ENCODE measurements at regions not wholly inside any gene's neighbourhood (a gene's known extent, or its start where the extent isn't known, plus 50 kb on each side); places are given as distances from the start of the nearest gene placed in this dataset.

DNA sequence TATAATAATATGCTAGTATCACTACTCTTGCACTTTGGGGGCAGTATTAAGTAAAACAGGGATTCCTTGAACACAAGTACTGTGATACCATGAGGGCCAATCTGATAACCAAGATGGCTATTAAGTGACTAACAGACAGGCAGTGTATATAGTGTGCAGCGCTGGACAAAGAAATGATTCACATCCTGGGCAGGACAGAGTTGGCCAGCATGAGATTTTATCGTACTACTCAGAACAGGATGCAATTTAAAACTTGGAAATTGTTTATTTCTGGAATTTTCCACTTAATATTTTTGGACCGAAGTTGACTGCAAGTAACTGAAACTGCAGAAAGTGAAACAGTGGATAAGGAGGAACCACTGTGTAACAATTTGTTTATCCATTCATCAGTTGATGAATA, 74.6 kb downstream of the DNTTIP2 start:
- DNase-seq (ENCODE audit: low read depth in 1 of 2, low spot score in 1 of 2) = no peak
- no peak overlapping the region for H3K27ac ChIP-seq (replicated peaks)
- no peaks in the 10 kb centered on the region for H3K27me3 ChIP-seq (ENCODE audit: insufficient read depth, poor library complexity, severe bottlenecking)
- TF ChIP-seq GABPA (IDR thresholded peaks at IDR 0.05; ENCODE audit: low read depth) = no peak
- no peak for TF ChIP-seq POLR2AphosphoS5 (IDR thresholded peaks at IDR 0.05; ENCODE audit: low read depth)
- TF ChIP-seq, protein P1, sequence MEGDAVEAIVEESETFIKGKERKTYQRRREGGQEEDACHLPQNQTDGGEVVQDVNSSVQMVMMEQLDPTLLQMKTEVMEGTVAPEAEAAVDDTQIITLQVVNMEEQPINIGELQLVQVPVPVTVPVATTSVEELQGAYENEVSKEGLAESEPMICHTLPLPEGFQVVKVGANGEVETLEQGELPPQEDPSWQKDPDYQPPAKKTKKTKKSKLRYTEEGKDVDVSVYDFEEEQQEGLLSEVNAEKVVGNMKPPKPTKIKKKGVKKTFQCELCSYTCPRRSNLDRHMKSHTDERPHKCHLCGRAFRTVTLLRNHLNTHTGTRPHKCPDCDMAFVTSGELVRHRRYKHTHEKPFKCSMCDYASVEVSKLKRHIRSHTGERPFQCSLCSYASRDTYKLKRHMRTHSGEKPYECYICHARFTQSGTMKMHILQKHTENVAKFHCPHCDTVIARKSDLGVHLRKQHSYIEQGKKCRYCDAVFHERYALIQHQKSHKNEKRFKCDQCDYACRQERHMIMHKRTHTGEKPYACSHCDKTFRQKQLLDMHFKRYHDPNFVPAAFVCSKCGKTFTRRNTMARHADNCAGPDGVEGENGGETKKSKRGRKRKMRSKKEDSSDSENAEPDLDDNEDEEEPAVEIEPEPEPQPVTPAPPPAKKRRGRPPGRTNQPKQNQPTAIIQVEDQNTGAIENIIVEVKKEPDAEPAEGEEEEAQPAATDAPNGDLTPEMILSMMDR (IDR thresholded peaks at IDR 0.05; ENCODE audit: insufficient read depth, low read length) = no peak
- no peak for TF ChIP-seq SPI1 (IDR thresholded peaks at IDR 0.05; ENCODE audit: borderline replicate concordance, low read depth)
- H3K4me3 ChIP-seq (replicated peaks; ENCODE audit: insufficient read depth, low read length) = no peak overlapping the region

DNA sequence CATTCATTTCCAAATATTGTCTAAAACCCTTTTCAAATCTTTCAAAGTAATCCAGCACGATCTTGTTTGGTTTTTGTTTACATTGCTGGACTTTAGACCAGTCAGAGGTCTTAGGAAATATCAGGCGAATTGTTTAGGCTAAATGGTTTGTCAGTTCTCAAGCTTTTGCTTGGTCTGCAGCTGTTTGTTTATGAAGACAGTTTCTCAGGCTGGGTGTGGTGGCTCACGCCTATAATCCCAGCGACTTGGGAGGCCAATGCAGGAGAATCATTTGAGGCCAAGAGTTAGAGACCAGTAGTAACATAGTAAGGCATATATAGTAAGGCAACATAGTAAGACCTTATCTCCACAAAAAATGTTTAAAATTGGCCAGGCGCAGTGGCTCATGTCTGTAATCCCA, 77.5 kb downstream of the DNTTIP2 start:
- no peak for DNase-seq (ENCODE audit: low read depth in 1 of 2, low spot score in 1 of 2)
- no peak overlapping the region for H3K27ac ChIP-seq (replicated peaks)
- no peak overlapping the region for H3K4me3 ChIP-seq (replicated peaks; ENCODE audit: insufficient read depth, low read length)
- H3K27me3 ChIP-seq (ENCODE audit: insufficient read depth, poor library complexity, severe bottlenecking) = no peaks in the 10 kb centered on the region
- no peak for TF ChIP-seq POLR2AphosphoS5 (IDR thresholded peaks at IDR 0.05; ENCODE audit: low read depth)
- no peak for TF ChIP-seq SPI1 (IDR thresholded peaks at IDR 0.05; ENCODE audit: borderline replicate concordance, low read depth)
- TF ChIP-seq, protein P2, sequence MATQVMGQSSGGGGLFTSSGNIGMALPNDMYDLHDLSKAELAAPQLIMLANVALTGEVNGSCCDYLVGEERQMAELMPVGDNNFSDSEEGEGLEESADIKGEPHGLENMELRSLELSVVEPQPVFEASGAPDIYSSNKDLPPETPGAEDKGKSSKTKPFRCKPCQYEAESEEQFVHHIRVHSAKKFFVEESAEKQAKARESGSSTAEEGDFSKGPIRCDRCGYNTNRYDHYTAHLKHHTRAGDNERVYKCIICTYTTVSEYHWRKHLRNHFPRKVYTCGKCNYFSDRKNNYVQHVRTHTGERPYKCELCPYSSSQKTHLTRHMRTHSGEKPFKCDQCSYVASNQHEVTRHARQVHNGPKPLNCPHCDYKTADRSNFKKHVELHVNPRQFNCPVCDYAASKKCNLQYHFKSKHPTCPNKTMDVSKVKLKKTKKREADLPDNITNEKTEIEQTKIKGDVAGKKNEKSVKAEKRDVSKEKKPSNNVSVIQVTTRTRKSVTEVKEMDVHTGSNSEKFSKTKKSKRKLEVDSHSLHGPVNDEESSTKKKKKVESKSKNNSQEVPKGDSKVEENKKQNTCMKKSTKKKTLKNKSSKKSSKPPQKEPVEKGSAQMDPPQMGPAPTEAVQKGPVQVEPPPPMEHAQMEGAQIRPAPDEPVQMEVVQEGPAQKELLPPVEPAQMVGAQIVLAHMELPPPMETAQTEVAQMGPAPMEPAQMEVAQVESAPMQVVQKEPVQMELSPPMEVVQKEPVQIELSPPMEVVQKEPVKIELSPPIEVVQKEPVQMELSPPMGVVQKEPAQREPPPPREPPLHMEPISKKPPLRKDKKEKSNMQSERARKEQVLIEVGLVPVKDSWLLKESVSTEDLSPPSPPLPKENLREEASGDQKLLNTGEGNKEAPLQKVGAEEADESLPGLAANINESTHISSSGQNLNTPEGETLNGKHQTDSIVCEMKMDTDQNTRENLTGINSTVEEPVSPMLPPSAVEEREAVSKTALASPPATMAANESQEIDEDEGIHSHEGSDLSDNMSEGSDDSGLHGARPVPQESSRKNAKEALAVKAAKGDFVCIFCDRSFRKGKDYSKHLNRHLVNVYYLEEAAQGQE (IDR thresholded peaks at IDR 0.05; ENCODE audit: insufficient replicate concordance, low read depth) = no peak
- TF ChIP-seq, protein P1 (IDR thresholded peaks at IDR 0.05; ENCODE audit: insufficient read depth, low read length) = no peak
- no peak for TF ChIP-seq GABPA (IDR thresholded peaks at IDR 0.05; ENCODE audit: low read depth)

DNA sequence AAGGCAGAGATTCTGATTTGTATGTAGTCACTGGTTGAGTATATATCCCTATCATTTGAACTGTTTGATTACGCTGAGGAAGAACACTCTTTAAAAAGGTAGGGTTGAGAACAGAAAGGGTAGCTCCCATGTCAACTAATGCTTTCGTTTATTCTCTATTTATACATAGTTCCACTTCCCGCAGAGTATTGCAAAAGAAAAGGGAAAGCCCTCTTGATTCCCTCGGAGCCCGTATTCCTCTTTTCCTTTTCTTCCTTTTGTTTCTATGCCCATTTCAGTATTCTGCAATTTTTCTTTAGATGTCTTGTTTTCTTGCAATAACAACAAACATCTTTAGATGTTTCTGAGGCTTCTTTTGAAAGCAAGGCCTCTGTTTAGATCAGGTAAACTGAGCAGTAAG, 78.2 kb downstream of the DNTTIP2 start:
- TF ChIP-seq SPI1 (IDR thresholded peaks at IDR 0.05; ENCODE audit: borderline replicate concordance, low read depth) (no peak), POLR2AphosphoS5 (IDR thresholded peaks at IDR 0.05; ENCODE audit: low read depth) (no peak)
- TF ChIP-seq, protein P1 (IDR thresholded peaks at IDR 0.05; ENCODE audit: insufficient read depth, low read length) = no peak
- no peak for DNase-seq (ENCODE audit: low read depth in 1 of 2, low spot score in 1 of 2)

DNA sequence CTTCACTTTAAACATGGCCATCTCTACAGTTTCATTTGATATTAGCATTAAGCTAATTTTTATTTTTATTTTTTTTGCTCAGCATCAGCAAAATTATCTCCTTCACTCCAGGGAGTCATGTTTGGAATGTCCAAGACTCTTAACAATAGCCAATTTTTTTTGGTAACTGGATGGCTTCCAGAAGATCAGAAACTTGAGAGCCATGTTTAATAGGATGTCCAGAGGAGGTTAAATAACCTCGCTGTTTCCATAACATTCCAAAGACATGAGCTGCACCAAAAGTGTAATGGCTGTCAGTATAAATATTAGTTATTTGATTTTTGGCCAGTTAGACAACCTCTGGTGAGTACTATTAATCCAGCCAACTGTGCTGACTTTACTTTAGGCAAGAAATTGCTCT, 80.7 kb downstream of the DNTTIP2 start:
- no peak for TF ChIP-seq SPI1 (IDR thresholded peaks at IDR 0.05; ENCODE audit: borderline replicate concordance, low read depth)
- TF ChIP-seq GABPA (IDR thresholded peaks at IDR 0.05; ENCODE audit: low read depth) = no peak
- TF ChIP-seq, protein P1 (IDR thresholded peaks at IDR 0.05; ENCODE audit: insufficient read depth, low read length) = no peak

More for the DNA sequence above, 78.2 kb downstream of the DNTTIP2 start:
- H3K27me3 ChIP-seq (ENCODE audit: insufficient read depth, poor library complexity, severe bottlenecking) = no peaks in the 10 kb centered on the region
- H3K4me3 ChIP-seq (replicated peaks; ENCODE audit: insufficient read depth, low read length) = no peak overlapping the region
- no peak overlapping the region for H3K27ac ChIP-seq (replicated peaks)

More for the DNA sequence above, 80.7 kb downstream of the DNTTIP2 start:
- no peak for DNase-seq (ENCODE audit: low read depth in 1 of 2, low spot score in 1 of 2)
- Histone ChIP-seq H3K4me3 (replicated peaks; ENCODE audit: insufficient read depth, low read length) (no peak overlapping the region), H3K27ac (replicated peaks) (no peak overlapping the region), H3K27me3 (ENCODE audit: insufficient read depth, poor library complexity, severe bottlenecking) (no peaks in the 10 kb centered on the region)
